HG03521 (cell line): ENCODE measurements at regions not wholly inside any gene's neighbourhood (a gene's known extent, or its start where the extent isn't known, plus 50 kb on each side); places are given as distances from the start of the nearest gene placed in this dataset.
"Not testable (repeated sequence)": the region's sequence is repeated elsewhere in the genome, so short reads cannot be mapped to it uniquely, and the experiment has no call there.

Source experiments
- ATAC-seq: cut with Tn5 transposase; IDR thresholded peaks from one replicate; pipeline ENCODE4 v1.9.1; 2021; ENCODE audit warnings: mild to moderate bottlenecking, moderate library complexity; ENCODE audit not compliant: unreplicated experiment

DNA sequence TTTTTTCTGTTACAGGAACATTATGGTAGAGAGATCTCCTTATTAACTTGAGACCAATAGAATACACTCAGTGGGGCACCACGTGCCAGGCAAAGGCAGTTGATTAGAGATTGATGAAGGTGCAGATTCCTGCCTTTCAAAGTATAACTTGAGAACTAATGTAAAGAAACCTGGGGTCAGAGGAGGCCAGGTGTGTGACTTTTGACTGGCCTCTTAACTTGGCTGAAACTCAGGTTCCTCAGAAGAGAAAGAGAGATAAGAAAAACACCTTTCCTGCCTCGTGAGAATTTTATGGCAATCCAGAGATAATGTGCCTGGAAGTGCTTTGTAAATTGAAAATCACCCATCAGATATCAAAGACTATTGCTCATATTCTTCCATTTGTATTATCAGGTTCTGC, 110.7 kb upstream of the GZMB start:
- ATAC-seq, result no peak

DNA sequence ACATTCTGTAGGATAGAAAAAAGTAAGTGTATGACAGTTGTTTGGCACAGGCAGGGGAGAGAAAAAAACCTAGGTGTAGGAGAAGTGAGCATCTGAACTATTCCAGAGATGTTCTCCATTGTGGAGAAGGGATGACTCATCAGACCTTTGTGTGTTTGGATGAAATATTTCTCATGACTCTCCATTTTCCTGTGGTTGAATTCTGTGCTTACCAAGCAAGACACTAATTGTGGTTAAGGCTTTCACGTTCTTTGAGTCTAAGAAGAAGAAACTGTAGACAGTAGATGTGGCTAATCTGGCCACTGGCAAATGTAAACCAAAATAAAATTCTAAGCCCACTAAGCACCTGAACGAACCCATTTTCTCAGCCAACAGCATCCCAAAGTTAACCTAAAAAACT, 107.9 kb upstream of the GZMB start:
- ATAC-seq, result no peak

DNA sequence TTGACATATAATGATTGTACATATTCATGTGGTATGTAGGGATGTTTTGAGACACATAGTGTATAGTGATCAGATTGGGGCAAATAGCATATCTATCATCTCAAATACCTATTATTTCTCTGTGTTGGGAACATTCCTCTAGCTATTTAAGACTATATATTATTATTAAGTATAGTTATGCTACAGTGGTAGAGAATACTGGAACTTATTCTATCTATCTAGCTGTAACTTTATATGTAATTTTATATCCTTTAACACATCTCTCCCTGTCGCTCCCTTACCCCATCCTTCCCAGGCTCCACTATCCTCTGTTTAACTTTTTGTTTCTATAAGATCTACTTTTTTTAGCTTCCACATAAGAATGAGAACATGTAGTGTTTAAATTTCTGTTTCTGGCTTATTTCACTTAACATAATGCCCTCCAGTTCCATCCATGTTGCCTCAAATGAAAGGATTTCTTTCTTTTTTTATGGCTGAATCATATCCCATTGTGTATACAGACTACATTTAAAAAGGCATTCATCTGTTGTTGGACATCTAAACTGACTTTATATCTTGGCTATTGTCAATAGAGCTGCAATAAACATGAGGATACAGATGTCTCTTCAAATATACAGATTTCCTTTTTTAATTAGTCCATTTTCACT, 102.1 kb upstream of the GZMB start:
- no peak for ATAC-seq

DNA sequence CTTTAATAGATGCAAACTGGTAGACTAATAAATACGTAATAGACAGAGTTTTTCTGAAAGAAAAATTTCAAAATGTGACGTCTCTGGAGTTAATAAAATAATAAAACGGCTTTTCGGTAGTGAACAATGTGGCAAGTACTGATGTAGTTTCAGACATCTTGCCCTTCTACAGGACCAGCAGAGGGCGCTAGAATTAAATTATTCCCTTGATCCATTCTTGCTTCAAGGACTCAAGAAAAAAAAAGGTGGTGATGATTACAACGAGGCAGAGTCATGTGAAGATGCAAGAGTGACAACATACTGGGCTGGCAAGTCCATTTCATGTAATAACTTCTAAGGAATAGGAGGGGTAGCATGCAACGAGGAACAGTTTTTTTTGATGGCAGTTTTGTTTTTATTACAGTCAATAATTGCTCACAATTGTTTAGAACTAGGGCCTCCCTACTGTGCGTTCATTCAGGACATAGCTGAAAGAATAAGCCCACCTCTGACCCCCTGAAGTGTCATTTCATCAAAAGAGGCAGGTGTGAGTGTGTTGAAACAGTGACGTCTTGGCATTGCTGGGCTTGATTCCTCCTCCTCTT, 101.0 kb upstream of the GZMB start:
- ATAC-seq, result no peak

DNA sequence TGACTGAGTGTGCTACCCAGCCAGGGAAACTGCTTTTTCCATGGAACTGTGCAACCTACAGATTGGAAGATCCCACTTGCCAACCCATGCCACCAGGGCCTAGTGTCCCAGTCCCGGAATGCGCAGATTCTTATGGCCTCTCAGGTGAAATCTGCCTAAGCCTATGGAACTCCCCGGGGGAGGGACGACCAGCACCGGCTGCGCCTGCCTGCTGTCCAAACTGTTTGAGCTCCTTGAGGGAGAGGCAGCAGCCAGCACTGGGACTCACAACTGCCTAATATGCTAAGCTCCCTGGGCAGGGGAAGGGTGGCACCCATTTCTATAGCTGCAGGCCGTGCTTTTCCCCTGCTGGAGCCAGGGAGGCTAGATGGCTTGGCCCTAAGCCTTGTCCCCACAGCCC, 92.5 kb upstream of the GZMB start:
- no peak for ATAC-seq

GRCh38 chr14:24725311-24725710, 91.3 kb upstream of the GZMB start:
- ATAC-seq, result no peak

DNA sequence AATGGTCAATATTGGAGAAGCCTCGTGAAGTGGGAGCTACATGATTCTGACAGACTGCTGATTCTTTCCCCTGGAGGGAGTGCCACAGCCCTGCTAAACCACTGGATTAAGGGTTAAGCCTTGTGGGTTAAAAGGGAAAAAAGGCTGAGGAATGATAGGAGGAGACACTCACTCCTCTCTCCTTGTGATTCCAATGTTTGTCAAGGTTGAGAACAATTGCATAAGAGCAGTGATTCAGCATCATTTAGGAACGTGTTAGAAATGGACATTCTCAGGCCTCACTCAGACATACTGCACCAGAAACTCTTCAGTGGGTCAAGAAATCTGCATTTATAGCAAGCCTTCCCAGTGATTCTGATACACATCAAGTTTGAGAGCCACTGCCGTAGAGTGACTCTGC, 87.8 kb upstream of the GZMB start:
- no peak for ATAC-seq

- ATAC-seq, result no peak
These were observed 81.2 kb upstream of the GZMB start for GRCh38 chr14:24715239-24715638.

GRCh38 chr14:24713404-24713803, 79.4 kb upstream of the GZMB start:
- no peak for ATAC-seq

DNA sequence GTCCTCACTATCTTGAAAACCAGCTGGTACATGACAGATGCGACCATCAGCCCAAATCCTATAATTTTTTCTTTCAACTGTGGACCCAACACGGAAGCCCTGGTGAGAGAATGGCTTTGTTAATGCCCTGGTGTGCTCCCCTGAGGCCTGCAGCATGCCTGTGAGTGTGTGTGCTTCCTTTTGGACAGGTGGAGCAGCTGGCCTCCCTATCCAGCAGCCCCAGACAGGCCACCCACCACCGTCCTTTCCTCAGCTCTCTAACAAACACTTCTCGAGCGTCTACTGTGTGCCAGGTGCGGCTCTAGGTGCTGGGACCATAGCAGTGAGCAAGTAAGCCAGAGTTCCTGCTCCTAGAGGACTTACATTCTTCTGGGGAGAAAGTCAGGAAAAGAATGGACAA, 78.9 kb upstream of the GZMB start:
- ATAC-seq, result no peak

DNA sequence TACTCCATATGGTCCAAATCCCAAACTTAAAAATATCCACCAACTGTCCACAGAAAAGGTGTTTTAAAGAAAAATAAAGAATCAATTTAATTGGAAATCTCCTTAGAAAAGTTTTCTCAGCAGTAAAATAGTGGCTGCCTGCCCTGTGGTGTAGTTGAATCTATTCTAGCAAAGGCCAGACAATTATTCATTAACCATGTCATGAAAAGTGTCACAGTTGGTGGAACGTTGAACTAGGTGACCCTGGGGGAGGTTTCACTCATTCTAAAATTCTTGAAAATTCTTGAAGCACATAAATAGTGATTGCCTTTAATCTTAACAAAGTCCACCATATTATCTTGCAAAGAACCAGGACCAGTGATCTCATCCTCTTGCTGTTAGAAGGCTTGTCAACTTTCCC, 78.4 kb upstream of the GZMB start:
- no peak for ATAC-seq

DNA sequence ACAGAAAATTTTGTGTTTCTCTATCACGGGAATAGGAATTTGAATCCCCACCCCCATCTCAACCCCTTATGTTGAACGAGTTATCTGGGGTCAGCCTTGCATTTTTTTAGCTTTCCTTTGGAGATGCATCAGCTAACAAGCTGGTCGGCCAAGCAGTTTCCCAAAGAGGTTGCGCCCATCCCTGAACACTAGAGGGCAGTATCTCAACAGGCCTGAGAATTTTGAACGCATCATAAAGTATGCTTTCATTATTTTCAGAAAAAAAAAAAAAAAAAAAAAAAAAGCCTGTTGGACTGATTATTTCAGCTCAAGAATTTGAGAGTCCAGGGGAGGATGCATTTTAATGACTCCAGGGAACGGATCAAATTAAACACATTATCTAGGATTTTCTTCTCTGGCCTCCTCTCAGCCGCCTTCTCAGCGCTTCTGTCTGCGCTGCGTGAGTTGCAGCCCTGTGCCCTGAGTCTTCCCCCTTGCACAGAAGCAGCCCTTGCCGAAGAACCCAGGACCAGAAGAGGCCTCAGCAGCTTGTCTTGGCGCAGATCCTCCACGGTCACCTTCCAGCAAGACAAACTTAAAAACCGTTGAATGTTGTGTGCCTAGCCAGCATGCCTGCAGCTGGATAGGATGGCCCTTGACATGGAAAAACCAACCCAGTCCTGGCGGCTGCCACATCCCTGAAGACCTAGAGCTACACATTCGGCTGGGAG, 76.6 kb upstream of the GZMB start:
- ATAC-seq, result no peak

- ATAC-seq, result no peak
These were observed 74.7 kb upstream of the GZMB start for GRCh38 chr14:24708684-24709083.

GRCh38 chr14:24706351-24706750, 72.4 kb upstream of the GZMB start:
- ATAC-seq, result no peak

DNA sequence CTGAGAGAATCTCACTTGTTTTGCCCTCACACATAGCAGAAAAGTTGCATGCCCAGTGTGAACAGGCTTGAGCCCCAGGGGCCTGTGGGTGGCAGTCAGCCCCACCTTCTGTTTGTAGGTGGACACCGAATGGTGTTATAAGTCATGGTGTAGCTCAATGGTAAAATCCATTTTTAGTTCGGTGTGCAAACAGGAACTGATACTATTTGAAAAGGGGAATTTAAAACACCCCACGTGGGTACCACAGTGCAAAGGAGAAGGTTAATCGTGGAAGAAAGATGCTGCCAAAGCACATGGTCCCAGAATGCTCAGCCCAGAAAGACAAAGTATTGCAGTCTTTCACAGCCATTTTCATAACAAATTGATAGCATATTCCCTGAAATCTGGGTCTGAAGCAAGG, 71.8 kb upstream of the GZMB start:
- peak; percentile 75 for ATAC-seq

GRCh38 chr14:24701062-24701461, 67.1 kb upstream of the GZMB start:
- ATAC-seq, result no peak

DNA sequence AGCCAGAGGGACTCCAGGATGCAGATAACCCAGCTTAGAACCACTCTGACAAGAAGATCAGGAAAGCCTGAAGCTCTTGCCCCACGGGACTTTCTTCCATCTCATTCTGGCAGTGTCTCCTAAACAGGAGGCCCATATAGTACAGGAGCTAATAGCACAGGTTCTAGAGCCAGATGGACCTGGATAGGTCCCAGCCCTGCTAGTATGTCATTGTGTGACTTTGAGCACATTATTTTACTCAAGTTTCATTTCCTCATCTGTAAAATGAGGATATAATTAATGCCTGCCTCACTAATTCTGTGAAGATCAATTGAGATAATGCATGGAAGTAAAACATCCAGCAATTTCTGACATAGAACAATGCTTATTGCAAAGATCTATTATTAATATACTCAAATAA, 66.5 kb upstream of the GZMB start:
- no peak for ATAC-seq

DNA sequence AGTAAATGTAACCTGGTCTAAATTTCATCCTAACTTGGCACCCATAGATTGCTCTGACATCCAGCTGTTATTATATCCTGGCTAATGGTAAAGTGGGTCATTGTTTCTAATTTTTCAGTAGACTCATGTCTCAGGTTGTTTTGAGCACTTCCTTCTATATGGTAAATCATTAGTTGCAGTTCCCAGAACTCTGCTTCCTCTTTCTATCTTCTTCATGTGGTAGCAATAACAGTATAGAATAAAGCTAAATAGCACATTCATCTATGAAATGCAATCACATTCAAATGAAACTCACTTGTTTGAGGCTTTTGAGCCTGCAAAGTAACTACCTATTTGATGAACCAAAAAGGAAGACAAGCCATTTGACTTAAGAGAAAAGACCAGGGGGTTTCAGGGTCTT, 65.1 kb upstream of the GZMB start:
- ATAC-seq, result no peak

DNA sequence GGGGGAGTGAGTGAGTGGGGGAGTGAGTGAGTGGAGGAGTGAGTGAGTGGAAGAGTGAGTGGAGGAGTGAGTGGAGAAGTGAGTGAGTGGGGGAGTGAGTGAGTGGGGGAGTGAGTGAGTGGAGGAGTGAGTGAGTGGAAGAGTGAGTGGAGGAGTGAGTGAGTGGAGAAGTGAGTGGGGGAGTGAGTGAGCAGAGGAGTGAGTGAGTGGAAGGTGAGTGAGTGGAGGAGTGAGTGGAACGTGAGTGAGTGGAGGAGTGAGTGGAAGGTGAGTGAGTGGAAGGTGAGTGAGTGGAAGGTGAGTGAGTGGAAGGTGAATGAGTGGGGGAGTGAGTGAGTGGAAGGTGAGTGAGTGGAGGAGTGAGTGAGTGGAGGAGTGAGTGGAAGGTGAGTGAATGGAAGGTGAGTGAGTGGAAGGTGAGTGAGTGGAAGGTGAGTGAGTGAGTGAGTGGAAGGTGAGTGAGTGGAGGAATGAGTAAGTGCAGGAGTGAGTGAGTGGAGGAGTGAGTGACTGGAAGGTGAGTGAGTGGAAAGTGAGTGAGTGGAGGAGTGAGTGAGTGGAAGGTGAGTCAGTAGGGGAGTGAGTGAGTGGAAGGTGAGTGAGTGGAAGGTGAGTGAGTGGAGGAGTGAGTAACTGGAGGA, 62.4 kb upstream of the GZMB start:
- not testable (repeated sequence) for ATAC-seq

GRCh38 chr14:24695265-24696241, 61.6 kb upstream of the GZMB start:
- peak; percentile 48 for ATAC-seq

DNA sequence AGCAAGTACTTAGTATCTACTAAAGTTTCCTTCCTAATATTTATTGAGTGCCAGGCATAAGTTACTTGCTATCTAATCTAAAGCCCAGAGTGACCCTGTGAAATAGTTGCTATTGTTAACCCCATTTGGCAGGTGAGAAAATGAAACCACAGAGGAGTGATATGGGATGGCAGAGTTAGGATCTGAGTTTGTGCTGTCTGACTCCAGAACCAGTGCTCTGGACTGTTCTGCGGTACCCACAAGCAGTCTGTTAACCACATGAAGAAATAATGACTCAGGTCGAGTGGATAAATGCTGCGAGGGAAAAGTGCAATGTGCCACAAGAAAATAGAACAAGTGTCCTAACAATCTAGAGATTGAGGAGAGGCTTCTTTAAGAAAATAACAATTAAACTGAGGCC, 60.7 kb upstream of the GZMB start:
- ATAC-seq, result no peak
